GM10266 (cell line): ENCODE measurements at regions not wholly inside any gene's neighbourhood (a gene's known extent, or its start where the extent isn't known, plus 50 kb on each side); places are given as distances from the start of the nearest gene placed in this dataset.

Experiments
- DNase-seq: peaks from one replicate; pipeline ENCODE4 v3.0.0; 2012; ENCODE audit errors: extremely low spot score
- CTCF ChIP-seq: IDR thresholded peaks from 2 replicates; pipeline ENCODE4 v1.5.1; 2012; ENCODE audit warnings: mild to moderate bottlenecking, low read depth; ENCODE audit not compliant: control insufficient read depth, insufficient read depth; ENCODE audit errors: missing control alignments

- no peak for TF ChIP-seq CTCF
- no peak for DNase-seq
These were observed 230.5 kb downstream of the MBD2 start for GRCh38 chr18:53994016-53994415.

- DNase-seq: no peak
- TF ChIP-seq CTCF: no peak
These were observed 232.7 kb downstream of the MBD2 start for GRCh38 chr18:53991805-53992204.

GRCh38 chr18:53991202-53991601 lies 233.3 kb downstream of the MBD2 start:
- no peak for TF ChIP-seq CTCF
- no peak for DNase-seq

GRCh38 chr18:53990485-53990884 lies 234.0 kb downstream of the MBD2 start:
- TF ChIP-seq CTCF: no peak
- no peak for DNase-seq

GRCh38 chr18:53984021-53984420 lies 240.4 kb downstream of the MBD2 start:
- TF ChIP-seq CTCF: no peak
- DNase-seq: no peak

- DNase-seq: no peak
- no peak for TF ChIP-seq CTCF
These were observed 253.1 kb downstream of the MBD2 start for GRCh38 chr18:53971331-53971730.

- DNase-seq: no peak
- TF ChIP-seq CTCF: no peak
These were observed 271.8 kb downstream of the MBD2 start for GRCh38 chr18:53952700-53953099.
